NCI-H69 (cell line): ENCODE measurements at regions not wholly inside any gene's neighbourhood (a gene's known extent, or its start where the extent isn't known, plus 50 kb on each side); places are given as distances from the start of the nearest gene placed in this dataset.
"Not testable (repeated sequence)": the region's sequence is repeated elsewhere in the genome, so short reads cannot be mapped to it uniquely, and the experiment has no call there.

Experiments used
- DNase-seq: peaks from one replicate; lab custom pipeline; 2025; lab: John Stamatoyannopoulos, UW

DNA sequence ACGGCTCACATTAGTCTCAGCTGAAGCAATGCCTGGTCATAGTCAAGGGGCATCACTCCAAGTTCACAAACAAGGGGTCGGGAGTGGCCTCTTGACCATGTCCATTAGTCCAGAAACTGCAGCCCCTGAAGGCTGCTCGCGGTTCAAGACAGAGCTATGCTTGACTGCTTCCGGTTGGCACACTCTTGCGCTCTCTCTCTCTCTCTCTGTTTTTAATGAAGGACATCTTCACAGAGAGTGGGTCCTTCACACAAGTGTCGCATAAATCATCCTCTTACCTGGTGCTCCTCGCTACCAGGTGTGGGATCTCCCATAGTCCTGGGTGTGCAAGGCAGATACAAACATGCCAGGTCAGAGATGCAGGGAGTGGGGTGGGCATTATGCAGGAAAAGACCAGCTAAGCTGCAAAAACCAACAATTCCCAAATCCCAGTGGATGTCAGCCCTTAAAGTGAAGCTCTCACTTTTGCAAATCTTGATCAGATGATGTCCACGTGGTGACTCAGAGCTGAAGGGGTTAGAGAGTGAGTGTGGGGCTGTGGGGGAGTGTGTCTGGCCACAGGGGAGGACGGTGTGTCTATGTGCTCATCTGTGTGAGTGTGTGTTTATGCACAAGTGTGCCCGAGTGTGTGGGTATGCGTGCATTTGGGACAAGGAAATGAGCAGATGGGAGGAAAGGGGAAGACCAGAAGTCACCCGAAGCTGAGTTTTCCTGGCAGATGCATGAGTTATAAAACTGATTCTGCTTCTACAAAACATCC, 83.7 kb upstream of the PPP2R2D start:
- no peak for DNase-seq

DNA sequence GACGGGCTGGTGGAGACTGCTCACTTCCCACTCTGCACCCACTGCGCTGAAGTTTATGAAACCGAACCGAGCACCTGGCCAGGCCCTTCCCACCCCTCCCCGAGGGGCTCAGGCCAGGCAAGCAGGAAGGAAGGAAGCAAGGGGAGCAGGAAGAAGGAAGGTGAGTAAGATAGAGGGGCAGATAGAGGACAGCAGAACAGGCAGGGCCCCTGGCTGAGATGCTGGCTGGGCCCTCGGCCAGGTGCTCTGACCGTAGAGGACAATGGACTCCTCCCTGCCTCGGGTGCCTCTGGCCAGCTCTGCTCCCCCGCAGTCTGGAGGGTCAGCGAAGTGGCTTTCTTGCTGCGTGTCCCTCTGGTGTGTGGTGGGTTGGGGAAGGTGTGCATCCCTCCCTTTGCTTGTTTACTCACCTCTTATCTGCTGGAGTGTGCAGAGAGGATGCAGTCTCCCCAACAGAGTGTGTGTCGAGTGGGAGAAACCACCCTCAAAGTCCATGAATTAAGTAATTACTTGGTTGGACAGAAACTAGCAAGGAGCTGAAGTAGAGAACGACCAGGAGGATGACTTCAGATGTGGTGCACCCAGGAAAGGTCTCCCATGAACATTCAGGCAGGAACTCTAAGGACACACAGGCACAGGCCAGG, 82.8 kb upstream of the PPP2R2D start:
- no peak for DNase-seq

DNA sequence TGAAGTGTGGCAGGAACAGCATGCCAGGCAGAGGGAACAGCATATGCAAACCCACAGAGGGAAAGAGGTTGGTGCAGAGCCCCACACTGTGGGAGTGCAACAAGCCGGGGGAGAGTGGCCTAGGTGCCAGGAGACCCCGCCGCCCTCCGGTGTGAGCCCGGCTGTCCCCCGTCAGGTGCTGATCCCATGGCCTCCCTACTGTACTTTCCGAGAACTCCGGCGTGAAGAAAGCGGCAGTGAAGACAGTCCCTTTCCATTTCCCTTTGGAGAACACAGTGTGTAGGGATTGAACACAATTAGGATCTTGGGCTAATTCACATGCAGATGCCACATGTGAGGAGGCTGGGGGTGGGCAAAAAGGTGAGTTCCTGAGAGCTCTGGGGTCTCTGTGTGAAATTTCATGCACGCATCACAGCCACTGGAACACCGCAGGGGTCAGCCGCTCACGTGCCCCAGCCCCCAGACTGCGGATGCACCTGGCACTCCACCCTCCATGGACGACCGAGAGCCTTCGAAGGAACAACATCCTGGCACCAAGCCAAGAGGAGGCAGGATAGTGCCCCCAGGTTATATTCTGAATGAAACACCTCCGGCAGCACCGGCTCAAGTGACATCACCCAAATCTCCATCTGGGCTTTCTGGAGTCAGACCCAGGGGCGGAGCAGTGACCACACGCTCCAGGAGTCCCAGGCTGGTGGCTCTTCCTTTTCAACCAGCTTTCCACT, 82.1 kb upstream of the PPP2R2D start:
- DNase-seq = peak; percentile 41

DNA sequence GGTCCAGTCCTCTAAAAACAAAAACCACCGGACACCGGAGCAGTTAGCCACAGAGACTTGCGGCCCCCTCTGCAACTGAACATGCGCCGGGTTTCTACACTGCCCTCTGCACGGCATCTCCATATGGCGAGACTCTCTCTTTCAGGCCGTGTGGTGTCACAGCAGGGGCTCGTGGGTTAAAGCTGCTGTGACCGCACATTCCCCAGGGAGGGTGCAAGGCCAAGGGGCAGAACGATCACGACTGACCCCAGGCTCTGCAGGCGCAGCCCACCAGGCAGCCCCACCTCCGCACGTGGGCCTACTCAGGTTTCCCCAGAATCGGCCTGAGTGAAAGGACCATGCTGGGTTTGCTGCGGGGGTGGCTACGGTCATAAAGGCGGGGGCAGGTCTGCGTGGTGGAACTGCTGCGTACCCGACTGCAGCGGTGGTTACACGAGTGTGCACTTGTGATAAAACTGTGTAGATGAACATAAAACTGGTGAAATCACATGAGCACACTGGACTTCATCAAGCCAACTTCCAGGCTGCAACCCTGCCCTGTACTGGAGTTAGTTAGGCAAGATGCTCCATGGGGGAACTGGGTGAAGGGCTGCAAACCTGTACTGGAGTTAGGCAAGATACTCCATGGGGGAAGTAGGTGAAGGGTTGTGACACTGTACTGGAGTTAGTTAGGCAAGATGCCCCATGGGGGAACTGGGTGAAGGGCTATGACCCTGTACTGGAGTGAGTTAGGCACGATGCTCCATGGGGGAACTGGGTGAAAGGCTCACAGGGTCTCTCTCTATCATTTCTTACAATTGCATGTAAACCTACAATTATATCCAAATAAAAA, 81.4 kb upstream of the PPP2R2D start:
- no peak for DNase-seq

- no peak for DNase-seq
Measured at GRCh38 chr10:131820626-131821025, 80.2 kb upstream of the PPP2R2D start.

- DNase-seq = no peak
Measured at GRCh38 chr10:131821378-131822012, 79.3 kb upstream of the PPP2R2D start.

GRCh38 chr10:131822013-131822691, 78.7 kb upstream of the PPP2R2D start:
- no peak for DNase-seq

DNA sequence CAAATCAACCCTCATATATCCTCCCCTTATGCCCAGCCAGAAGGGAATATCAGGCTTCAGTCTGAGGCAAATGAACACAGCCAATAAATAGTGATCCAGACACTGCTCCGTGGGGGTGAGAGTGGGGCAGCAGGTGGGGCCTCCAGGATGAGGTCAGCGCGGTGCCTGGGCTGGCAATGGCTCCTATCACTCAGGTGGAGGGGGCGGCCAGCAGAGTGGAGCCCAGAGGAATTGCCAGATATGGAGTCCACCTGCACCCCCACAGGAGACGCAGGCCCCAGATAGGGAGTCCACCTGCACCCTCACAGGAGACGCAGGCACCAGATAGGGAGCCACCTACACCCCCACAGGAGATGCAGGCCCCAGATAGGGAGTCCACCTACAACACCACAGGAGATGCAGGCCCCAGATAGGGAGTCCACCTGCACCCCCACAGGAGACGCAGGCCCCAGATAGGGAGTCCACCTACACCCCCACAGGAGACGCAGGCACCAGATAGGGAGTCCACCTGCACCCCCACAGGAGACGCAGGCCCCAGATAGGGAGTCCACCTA, 78.0 kb upstream of the PPP2R2D start:
- DNase-seq = no peak

DNA sequence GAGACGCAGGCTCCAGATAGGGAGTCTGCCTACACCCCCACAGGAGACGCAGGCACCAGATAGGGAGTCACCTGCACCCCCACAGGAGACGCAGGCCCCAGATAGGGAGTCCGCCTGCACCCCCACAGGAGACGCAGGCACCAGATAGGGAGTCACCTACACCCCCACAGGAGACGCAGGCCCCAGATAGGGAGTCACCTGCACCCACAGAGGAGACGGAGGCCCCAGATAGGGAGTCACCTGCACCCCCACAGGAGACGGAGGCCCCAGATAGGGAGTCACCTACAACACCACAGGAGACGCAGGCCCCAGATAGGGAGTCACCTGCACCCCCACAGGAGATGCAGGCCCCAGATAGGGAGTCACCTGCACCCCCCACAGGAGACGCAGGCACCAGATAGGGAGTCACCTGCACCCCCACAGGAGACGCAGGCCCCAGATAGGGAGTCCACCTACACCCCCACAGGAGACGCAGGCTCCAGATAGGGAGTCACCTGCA, 77.2 kb upstream of the PPP2R2D start:
- DNase-seq = not testable (repeated sequence)

DNA sequence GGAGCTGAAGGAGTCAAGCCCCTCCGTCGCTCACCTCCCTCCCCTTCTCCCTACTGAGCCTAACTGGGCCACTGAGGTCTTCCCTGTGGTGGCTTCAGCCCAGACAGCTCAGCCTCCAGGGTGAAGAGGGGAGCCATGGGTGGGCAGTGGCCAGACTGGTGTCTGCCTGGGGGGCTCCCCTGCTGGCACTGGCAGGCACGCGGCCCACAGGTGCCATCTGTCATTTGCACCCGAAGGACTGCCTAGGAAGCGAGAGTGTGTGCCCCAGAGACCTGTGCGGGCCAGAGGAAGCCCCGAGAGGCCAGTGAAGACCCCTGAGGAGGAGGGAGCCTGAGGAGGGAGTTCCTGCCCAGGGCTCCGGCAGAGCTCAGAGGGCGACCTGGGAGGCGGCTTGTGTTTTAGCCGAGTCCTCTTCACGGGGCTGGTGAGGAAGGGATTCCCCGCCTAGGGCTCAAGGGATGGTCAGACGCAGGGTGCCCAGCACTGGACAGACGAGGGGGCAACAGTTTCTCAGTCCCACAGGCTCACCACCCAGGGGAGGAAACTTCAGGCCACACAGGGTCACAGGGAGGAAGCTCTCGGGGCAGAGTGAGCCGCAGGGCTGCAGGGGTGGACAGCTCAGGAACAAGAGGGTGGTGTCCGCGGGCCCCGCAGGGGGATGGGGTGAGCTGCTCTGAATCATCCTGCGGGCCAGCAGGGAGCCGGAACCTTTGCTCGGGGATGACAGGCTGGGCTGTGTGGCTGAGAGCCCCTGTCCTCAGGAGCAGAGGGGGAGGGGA, 76.2 kb upstream of the PPP2R2D start:
- no peak for DNase-seq

- DNase-seq = peak; percentile 1
Measured at GRCh38 chr10:131825150-131825848, 75.5 kb upstream of the PPP2R2D start.

GRCh38 chr10:131825960-131826650, 74.7 kb upstream of the PPP2R2D start:
- no peak for DNase-seq

- no peak for DNase-seq
Measured at GRCh38 chr10:131829156-131829930, 71.5 kb upstream of the PPP2R2D start.

DNA sequence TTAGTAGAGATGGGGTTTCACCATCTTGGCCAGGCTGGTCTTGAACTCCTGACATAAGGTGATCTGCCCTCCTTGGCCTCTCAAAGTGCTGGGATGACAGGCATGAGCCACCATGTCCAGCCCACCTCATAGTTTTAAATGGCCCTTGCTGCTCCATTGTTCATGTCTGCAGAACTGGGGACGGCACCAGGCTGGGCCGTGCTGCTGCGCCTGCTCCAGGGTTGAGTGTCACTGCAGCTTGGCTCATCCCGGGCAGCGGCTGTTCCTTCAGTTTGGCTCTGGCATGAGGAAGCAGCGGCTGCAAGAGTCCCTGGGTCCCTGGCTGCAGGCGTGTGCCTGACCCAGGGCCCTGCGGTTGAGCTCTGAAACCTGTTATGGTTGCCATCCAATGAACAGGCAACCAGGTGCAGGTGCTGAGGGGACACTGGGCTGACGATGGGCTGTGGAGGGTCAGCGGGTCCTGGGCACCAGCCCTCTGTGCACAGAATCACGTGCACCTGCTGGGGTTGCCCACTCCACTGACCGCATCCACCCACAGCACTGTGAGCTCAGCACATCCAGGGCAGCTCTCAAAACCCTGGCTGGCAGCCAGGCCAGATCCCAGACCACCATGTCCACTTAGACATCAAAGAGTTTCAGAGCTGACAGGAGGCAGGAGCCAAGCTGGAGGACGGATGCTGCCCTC, 70.2 kb upstream of the PPP2R2D start:
- no peak for DNase-seq

- no peak for DNase-seq
Measured at GRCh38 chr10:131831561-131831960, 69.2 kb upstream of the PPP2R2D start.

- no peak for DNase-seq
Measured at GRCh38 chr10:131832056-131832685, 68.6 kb upstream of the PPP2R2D start.

- no peak for DNase-seq
Measured at GRCh38 chr10:131833013-131833412, 67.8 kb upstream of the PPP2R2D start.
